ENCODE measurements at regions not wholly inside any gene's neighbourhood (a gene's known extent, or its start where the extent isn't known, plus 50 kb on each side); places are given as distances from the start of the nearest gene placed in this dataset.
"Not testable (repeated sequence)": the region's sequence is repeated elsewhere in the genome, so short reads cannot be mapped to it uniquely, and the experiment has no call there.

GRCh38 chr10:21363092-21363730 lies 162.3 kb downstream of the SKIDA1 start:
- TF ChIP-seq ZFX (IDR thresholded peaks at IDR 0.05; ENCODE audit: borderline replicate concordance) (no peak), CTCF (IDR thresholded peaks at IDR 0.05) (no peak)
- H3K27ac ChIP-seq = peak overlapping the region; percentile 50; the same call in 1 of the 2 replicates

- H3K27ac ChIP-seq = no peak overlapping the region
These were observed 166.3 kb downstream of the SKIDA1 start for GRCh38 chr10:21359202-21359601.

GRCh38 chr10:21355591-21356011 lies 169.9 kb downstream of the SKIDA1 start:
- no peak overlapping the region for H3K27ac ChIP-seq
- TF ChIP-seq ZFX (IDR thresholded peaks at IDR 0.05; ENCODE audit: borderline replicate concordance) = no peak
- no peak for TF ChIP-seq CTCF (IDR thresholded peaks at IDR 0.05)

More at GRCh38 chr10:21359202-21359601, 166.3 kb downstream of the SKIDA1 start:
- no peak for TF ChIP-seq CTCF (IDR thresholded peaks at IDR 0.05)
- TF ChIP-seq ZFX (IDR thresholded peaks at IDR 0.05; ENCODE audit: borderline replicate concordance) = no peak

- no peak overlapping the region for H3K27ac ChIP-seq
- TF ChIP-seq ZFX (IDR thresholded peaks at IDR 0.05; ENCODE audit: borderline replicate concordance) (no peak), CTCF (IDR thresholded peaks at IDR 0.05) (no peak)
These were observed 172.6 kb downstream of the SKIDA1 start for GRCh38 chr10:21352886-21353285.

- H3K27ac ChIP-seq = not testable (repeated sequence)
These were observed 173.9 kb downstream of the SKIDA1 start for GRCh38 chr10:21351594-21351993.

- H3K27ac ChIP-seq = no peak overlapping the region
- TF ChIP-seq CTCF (IDR thresholded peaks at IDR 0.05) (no peak), ZFX (IDR thresholded peaks at IDR 0.05; ENCODE audit: borderline replicate concordance) (no peak)
These were observed 175.6 kb downstream of the SKIDA1 start for GRCh38 chr10:21349912-21350286.

- TF ChIP-seq CTCF (IDR thresholded peaks at IDR 0.05) = no peak
- TF ChIP-seq ZFX (IDR thresholded peaks at IDR 0.05; ENCODE audit: borderline replicate concordance) = no peak
- no peak overlapping the region for H3K27ac ChIP-seq
These were observed 177.7 kb downstream of the SKIDA1 start for GRCh38 chr10:21347785-21348170.
